Spleen (tissue), 11 donors: ENCODE measurements at regions not wholly inside any gene's neighbourhood (a gene's known extent, or its start where the extent isn't known, plus 50 kb on each side); places are given as distances from the start of the nearest gene placed in this dataset.

ENCODE experiments used
- DNase-seq: peaks from one replicate; pipeline ENCODE4 v3.0.0-alpha.2; 2020
- H3K27ac ChIP-seq, 8 donors: fragments of 200-600 bp; sonication (generic) in 7 of 8; 1 replicate in 4 of 8; 2 replicates in 4 of 8; pipeline versions ENCODE4 v1.5.0 to v1.8.0; 2016 to 2021; ENCODE audit warnings: inconsistent platforms in 4 of 8, mild to moderate bottlenecking in 4 of 8, moderate library complexity in 1 of 8
- H3K27me3 ChIP-seq, 7 donors: fragments of 200-600 bp; sonication (generic) in 6 of 7; replicated peaks in 1 of 7; 1 replicate in 4 of 7; 2 replicates in 3 of 7; pipeline versions ENCODE4 v1.5.0 to v1.8.0; 2016 to 2021; ENCODE audit warnings: inconsistent platforms in 3 of 7, mild to moderate bottlenecking in 1 of 7
- H3K36me3 ChIP-seq, 6 donors: fragments of 200-600 bp; sonication (generic) in 5 of 6; 1 replicate in 4 of 6; 2 replicates in 2 of 6; pipeline versions ENCODE4 v1.5.0 to v1.8.0; 2016 to 2021; ENCODE audit warnings: inconsistent platforms in 2 of 6
- H3K4me1 ChIP-seq, 6 donors: fragments of 200-600 bp; sonication (generic) in 5 of 6; 1 replicate in 3 of 6; 2 replicates in 3 of 6; pipeline versions ENCODE4 v1.5.0 to v1.8.0; 2016 to 2021; ENCODE audit warnings: inconsistent platforms in 3 of 6
- H3K4me3 ChIP-seq, 8 donors: fragments of 200-600 bp; sonication (generic) in 7 of 8; 1 replicate in 4 of 8; 2 replicates in 4 of 8; pipeline versions ENCODE4 v1.5.0 to v1.8.0; 2016 to 2021; ENCODE audit warnings: inconsistent platforms in 4 of 8, mild to moderate bottlenecking in 4 of 8, moderate library complexity in 2 of 8
- H3K9me3 ChIP-seq, 8 donors: fragments of 200-600 bp; sonication (generic) in 7 of 8; 1 replicate in 4 of 8; 2 replicates in 4 of 8; pipeline versions ENCODE4 v1.5.0 to v1.8.0; 2016 to 2021; ENCODE audit warnings: inconsistent platforms in 4 of 8
- POLR2A ChIP-seq, 3 donors: fragments of 450-650 bp; IDR thresholded peaks; one replicate each; pipeline ENCODE4 v1.5.1; 2017; ENCODE audit warnings: antibody characterized with exemption in 3 of 3, mild to moderate bottlenecking in 1 of 3
- POLR2AphosphoS5 ChIP-seq, 3 donors: sonication (generic); formaldehyde crosslinking; IDR thresholded peaks; one replicate each; pipeline ENCODE4 v1.5.1; 2017; ENCODE audit warnings: antibody characterized with exemption in 3 of 3
- WGBS, 5 donors: extraction: QIAGEN DNeasy Blood & Tissue Kit in 3 of 5; methylation state at CpG; one replicate each; pipeline versions ENCODE4 v1.1.5 to v1.1.7; 2013 to 2018; 5-methylcytosine and 5-hydroxymethylcytosine counted together
- intact Hi-C: fragments of 100-400 bp; cut with DNase I; formaldehyde crosslinking; loops from one replicate; pipeline ENCODE4 v1.15.0; 2023; ENCODE audit warnings: low total_unique reads
- TF ChIP-seq, protein P1 (sequence below), 11 experiments: fragments of 200-600 bp in 7 of 11; fragments of 450-650 bp in 4 of 11; sonication (generic) in 4 of 11; IDR thresholded peaks in 8 of 11; conservative IDR thresholded peaks in 3 of 11; 1 replicate in 7 of 11; 2 replicates in 4 of 11; pipeline versions ENCODE4 v1.4.0 to v1.8.0; 2016 to 2021; ENCODE audit warnings: antibody characterized with exemption in 11 of 11, inconsistent platforms in 4 of 11, mild to moderate bottlenecking in 1 of 11
- donor health status: healthy with polysubstance abuse.
- donor health status: DM: no; HTN: no; CAD: no; lungs with moderate emphysema.
- donor health status: DM: no; HTN: no; CAD: no.
- donor health status: Bipolar disorder and iron deficiency.
- donor health status: healthy.
- donor health status: DM: no; HTN: no; CAD: no.
- donor health status: DM: yes; HTN: yes; CAD: no.

DNA sequence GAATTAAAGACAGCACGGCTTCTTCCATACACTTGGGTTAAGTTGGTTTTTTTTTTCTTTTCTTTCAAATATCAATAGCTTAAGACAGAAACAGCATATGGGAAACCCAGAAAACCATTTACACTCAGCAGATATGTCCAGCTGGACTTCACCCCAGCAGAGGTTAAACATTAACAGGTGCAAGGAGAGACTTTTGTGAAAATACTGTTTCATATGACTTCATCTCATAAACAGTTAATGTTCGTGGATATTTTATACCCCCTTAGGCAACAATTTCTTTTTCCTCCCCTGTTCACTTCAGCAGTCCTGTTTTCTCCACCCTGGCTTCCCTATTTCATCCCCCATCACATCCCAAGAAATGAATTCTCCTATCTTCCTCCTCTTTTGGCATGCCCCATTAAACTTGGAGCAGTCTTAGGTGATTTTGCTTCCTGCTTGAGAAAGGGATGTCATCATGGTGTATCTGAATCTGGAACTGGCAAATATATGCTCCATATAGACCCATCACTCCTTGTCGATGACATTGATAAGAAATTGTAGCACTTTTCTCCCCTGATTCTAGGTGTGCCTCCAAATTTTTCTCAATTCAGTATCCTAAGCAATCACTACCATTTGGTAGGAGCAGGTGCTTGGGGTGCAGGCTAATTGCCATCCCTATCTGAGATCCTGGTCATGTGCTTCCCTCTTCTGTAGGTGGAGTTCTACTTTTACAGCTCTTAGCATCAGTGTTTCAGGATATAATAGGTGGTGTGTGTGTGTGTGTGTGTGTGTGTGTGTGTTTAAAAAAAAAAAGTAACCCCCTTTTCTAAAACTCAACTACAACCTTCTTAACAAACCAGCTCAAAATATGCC lies 67.9 kb downstream of the BMP4 start:
- Histone ChIP-seq H3K36me3 (no peaks in the 10 kb centered on the region), H3K27me3 (no peaks in the 10 kb centered on the region), H3K4me1 (no peaks in the 10 kb centered on the region), H3K4me3 (no peak overlapping the region), H3K9me3 (no peaks in the 10 kb centered on the region), H3K27ac (no peak overlapping the region)
- TF ChIP-seq POLR2AphosphoS5 (IDR thresholded peaks at IDR 0.05) = no peak
- TF ChIP-seq POLR2A (IDR thresholded peaks at IDR 0.05) = no peak
- TF ChIP-seq, protein P1, sequence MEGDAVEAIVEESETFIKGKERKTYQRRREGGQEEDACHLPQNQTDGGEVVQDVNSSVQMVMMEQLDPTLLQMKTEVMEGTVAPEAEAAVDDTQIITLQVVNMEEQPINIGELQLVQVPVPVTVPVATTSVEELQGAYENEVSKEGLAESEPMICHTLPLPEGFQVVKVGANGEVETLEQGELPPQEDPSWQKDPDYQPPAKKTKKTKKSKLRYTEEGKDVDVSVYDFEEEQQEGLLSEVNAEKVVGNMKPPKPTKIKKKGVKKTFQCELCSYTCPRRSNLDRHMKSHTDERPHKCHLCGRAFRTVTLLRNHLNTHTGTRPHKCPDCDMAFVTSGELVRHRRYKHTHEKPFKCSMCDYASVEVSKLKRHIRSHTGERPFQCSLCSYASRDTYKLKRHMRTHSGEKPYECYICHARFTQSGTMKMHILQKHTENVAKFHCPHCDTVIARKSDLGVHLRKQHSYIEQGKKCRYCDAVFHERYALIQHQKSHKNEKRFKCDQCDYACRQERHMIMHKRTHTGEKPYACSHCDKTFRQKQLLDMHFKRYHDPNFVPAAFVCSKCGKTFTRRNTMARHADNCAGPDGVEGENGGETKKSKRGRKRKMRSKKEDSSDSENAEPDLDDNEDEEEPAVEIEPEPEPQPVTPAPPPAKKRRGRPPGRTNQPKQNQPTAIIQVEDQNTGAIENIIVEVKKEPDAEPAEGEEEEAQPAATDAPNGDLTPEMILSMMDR (IDR thresholded peaks at IDR 0.05 in 8 of 11, conservative IDR thresholded peaks at IDR 0.05 in 3 of 11) = no peak
- 85 to 95% (median 88%) methylated on average over 3 of the region's 3 CpGs for WGBS, 5 donors
- intact Hi-C loops = no loop called here
- DNase-seq = no peak

DNA sequence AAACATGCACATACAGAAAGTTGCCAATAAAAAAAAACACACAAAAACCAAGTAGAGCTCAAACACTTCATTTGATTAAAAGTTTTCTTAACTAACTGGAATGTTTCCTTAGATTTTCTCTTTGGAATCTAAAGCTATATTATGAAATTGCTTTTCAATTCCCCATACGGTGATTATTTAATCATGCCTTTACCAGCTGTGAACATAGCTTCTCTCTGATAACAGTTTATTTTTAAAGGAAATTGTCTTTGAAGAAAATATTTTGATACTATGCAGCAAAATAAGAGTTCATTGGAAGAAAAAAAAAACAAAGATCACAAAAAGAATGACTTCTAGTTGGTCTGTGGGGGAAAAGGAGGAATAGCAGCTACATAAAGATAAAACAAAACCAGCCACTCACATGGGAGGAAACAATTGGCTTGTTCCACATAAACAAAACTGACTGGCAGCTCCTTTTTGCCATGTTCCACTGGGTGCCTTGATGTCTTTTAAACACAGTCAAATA lies 71.4 kb downstream of the BMP4 start:
- 66 to 83% (median 76%) methylated on average over 1 of the region's 1 CpG for WGBS, 5 donors
- intact Hi-C loops = no loop called here
- no peak for DNase-seq

DNA sequence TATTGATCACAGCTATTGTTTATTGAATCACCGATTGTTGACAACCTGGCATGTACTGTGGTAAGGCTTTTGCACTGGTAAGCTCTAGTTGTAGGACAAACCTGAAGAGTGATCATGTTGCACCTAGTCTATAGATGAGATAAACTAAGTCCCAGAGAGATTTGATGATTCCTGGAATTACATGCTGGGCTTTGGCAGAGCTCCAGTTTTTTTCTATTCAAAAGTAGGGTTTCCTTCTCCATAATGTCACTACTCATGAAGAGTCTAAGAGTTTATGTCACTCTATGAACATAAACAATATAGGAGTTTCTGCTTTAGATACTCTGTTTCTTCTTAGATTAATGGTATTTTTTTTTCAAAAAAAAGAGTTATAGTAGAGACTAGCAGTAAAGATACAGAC lies 72.0 kb downstream of the BMP4 start:
- intact Hi-C loops = no loop called here
- Histone ChIP-seq H3K27me3 (no peaks in the 10 kb centered on the region), H3K36me3 (no peaks in the 10 kb centered on the region), H3K4me1 (no peaks in the 10 kb centered on the region), H3K27ac (no peak overlapping the region), H3K9me3 (no peaks in the 10 kb centered on the region), H3K4me3 (no peak overlapping the region)
- WGBS, 5 donors = 90 to 97% (median 94%) methylated on average over 1 of the region's 1 CpG
- no peak for TF ChIP-seq POLR2AphosphoS5 (IDR thresholded peaks at IDR 0.05)
- TF ChIP-seq, protein P1 (IDR thresholded peaks at IDR 0.05 in 8 of 11, conservative IDR thresholded peaks at IDR 0.05 in 3 of 11) = no peak
- no peak for TF ChIP-seq POLR2A (IDR thresholded peaks at IDR 0.05)
- no peak for DNase-seq

More for the DNA sequence above, 71.4 kb downstream of the BMP4 start:
- no peak overlapping the region for H3K4me3 ChIP-seq
- TF ChIP-seq POLR2A (IDR thresholded peaks at IDR 0.05) = no peak
- TF ChIP-seq, protein P1 (IDR thresholded peaks at IDR 0.05 in 8 of 11, conservative IDR thresholded peaks at IDR 0.05 in 3 of 11) = no peak
- TF ChIP-seq POLR2AphosphoS5 (IDR thresholded peaks at IDR 0.05) = no peak
- no peaks in the 10 kb centered on the region for H3K27me3 ChIP-seq
- H3K36me3 ChIP-seq = no peaks in the 10 kb centered on the region
- H3K4me1 ChIP-seq = no peaks in the 10 kb centered on the region
- no peak overlapping the region for H3K27ac ChIP-seq
- H3K9me3 ChIP-seq = no peaks in the 10 kb centered on the region

DNA sequence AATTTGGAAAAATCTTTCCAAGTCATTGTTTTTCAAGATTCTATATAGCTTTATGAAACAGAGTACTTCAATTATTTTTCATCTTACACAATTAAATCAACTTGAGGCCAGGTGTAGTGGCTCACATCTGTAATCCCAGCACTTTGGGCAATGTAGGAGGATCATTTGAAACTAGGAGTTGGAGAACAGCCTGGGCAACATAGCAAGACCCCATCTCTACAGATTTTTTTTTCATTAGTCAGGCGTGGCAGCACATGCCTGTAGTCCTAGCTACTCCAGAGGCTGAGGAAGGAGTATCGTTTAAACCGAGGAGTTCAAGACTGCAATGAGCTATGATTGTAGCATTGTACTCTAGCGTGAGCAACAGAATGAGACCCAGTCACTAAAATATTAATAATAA lies 72.9 kb downstream of the BMP4 start:
- WGBS, 5 donors = 88 to 93% (median 89%) methylated on average over 4 of the region's 4 CpGs
- intact Hi-C loops = no loop called here
- no peak for DNase-seq
- Histone ChIP-seq H3K4me3 (no peak overlapping the region), H3K27me3 (no peaks in the 10 kb centered on the region), H3K9me3 (no peaks in the 10 kb centered on the region), H3K4me1 (no peaks in the 10 kb centered on the region), H3K27ac (no peak overlapping the region), H3K36me3 (no peaks in the 10 kb centered on the region)
- TF ChIP-seq POLR2A (IDR thresholded peaks at IDR 0.05) = no peak
- TF ChIP-seq, protein P1 (IDR thresholded peaks at IDR 0.05 in 8 of 11, conservative IDR thresholded peaks at IDR 0.05 in 3 of 11) = no peak
- TF ChIP-seq POLR2AphosphoS5 (IDR thresholded peaks at IDR 0.05) = no peak
